ENCODE measurements at regions not wholly inside any gene's neighbourhood (a gene's known extent, or its start where the extent isn't known, plus 50 kb on each side); places are given as distances from the start of the nearest gene placed in this dataset.

GRCh38 chr2:117519721-117520120 lies 294.8 kb upstream of the DDX18 start:
- TF ChIP-seq, protein P1, sequence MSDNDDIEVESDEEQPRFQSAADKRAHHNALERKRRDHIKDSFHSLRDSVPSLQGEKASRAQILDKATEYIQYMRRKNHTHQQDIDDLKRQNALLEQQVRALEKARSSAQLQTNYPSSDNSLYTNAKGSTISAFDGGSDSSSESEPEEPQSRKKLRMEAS (IDR thresholded peaks at IDR 0.05) = no peak
- TF ChIP-seq JUND (IDR thresholded peaks at IDR 0.05) (no peak), TAF1 (conservative IDR thresholded peaks at IDR 0.05) (no peak), YY1 (IDR thresholded peaks at IDR 0.05) (no peak), FOXA1 (IDR thresholded peaks at IDR 0.05) (no peak), RAD21 (IDR thresholded peaks at IDR 0.05) (no peak)
- TF ChIP-seq, protein P2, sequence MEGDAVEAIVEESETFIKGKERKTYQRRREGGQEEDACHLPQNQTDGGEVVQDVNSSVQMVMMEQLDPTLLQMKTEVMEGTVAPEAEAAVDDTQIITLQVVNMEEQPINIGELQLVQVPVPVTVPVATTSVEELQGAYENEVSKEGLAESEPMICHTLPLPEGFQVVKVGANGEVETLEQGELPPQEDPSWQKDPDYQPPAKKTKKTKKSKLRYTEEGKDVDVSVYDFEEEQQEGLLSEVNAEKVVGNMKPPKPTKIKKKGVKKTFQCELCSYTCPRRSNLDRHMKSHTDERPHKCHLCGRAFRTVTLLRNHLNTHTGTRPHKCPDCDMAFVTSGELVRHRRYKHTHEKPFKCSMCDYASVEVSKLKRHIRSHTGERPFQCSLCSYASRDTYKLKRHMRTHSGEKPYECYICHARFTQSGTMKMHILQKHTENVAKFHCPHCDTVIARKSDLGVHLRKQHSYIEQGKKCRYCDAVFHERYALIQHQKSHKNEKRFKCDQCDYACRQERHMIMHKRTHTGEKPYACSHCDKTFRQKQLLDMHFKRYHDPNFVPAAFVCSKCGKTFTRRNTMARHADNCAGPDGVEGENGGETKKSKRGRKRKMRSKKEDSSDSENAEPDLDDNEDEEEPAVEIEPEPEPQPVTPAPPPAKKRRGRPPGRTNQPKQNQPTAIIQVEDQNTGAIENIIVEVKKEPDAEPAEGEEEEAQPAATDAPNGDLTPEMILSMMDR (IDR thresholded peaks at IDR 0.05; ENCODE audit: low read depth, low read length, missing input control) = no peak

Measured in liver (tissue), 3 donors.